GM12892 (cell line): ENCODE measurements at regions not wholly inside any gene's neighbourhood (a gene's known extent, or its start where the extent isn't known, plus 50 kb on each side); places are given as distances from the start of the nearest gene placed in this dataset.
"Not testable (repeated sequence)": the region's sequence is repeated elsewhere in the genome, so short reads cannot be mapped to it uniquely, and the experiment has no call there.

Source experiments
- DNase-seq: peaks from one replicate; pipeline ENCODE4 v3.0.0; 2011; ENCODE audit not compliant: insufficient read length
- FAIRE-seq: peaks from 2 replicates; lab custom pipeline; 2011; peaks lifted over from hg19 to GRCh38; lab: Jason Lieb, UNC
- POLR2A ChIP-seq: IDR thresholded peaks from 2 replicates; pipeline ENCODE4 v1.6.1; 2011; ENCODE audit warnings: low read depth, low read length, control low read depth
- POLR2AphosphoS5 ChIP-seq: IDR thresholded peaks from 2 replicates; pipeline ENCODE4 v1.6.1; 2011; ENCODE audit warnings: low read depth, low read length, control low read depth
- TAF1 ChIP-seq: IDR thresholded peaks from 2 replicates; pipeline ENCODE4 v1.6.1; 2011; ENCODE audit warnings: low read depth, mild to moderate bottlenecking, control low read depth, low read length, borderline replicate concordance

GRCh38 chr2:222034058-222034457, 264.7 kb downstream of the PAX3 start:
- DNase-seq (no peak), FAIRE-seq (no peak)
- TF ChIP-seq TAF1 = no peak
- no peak for TF ChIP-seq POLR2A
- no peak for TF ChIP-seq POLR2AphosphoS5

- FAIRE-seq = no peak
- DNase-seq = no peak
- no peak for TF ChIP-seq TAF1
- no peak for TF ChIP-seq POLR2A
- TF ChIP-seq POLR2AphosphoS5 = no peak
Measured at GRCh38 chr2:222033541-222033940, 265.3 kb downstream of the PAX3 start.

GRCh38 chr2:222025881-222026271, 272.9 kb downstream of the PAX3 start:
- no peak for DNase-seq
- FAIRE-seq = no peak
- TF ChIP-seq TAF1 (no peak), POLR2AphosphoS5 (no peak), POLR2A (no peak)

GRCh38 chr2:222024932-222025880, 273.6 kb downstream of the PAX3 start:
- no peak for DNase-seq
- no peak for TF ChIP-seq TAF1
- no peak for TF ChIP-seq POLR2A
- TF ChIP-seq POLR2AphosphoS5 = no peak
- no peak for FAIRE-seq

GRCh38 chr2:222017252-222017850, 281.4 kb downstream of the PAX3 start:
- DNase-seq (no peak), FAIRE-seq (no peak)
- no peak for TF ChIP-seq POLR2AphosphoS5
- TF ChIP-seq POLR2A = no peak
- TF ChIP-seq TAF1 = no peak

GRCh38 chr2:222013889-222014288, 284.9 kb downstream of the PAX3 start:
- no peak for TF ChIP-seq POLR2A
- TF ChIP-seq TAF1 = no peak
- no peak for TF ChIP-seq POLR2AphosphoS5
- FAIRE-seq = no peak
- no peak for DNase-seq

GRCh38 chr2:222000326-222000725, 298.5 kb downstream of the PAX3 start:
- TF ChIP-seq TAF1 = no peak
- TF ChIP-seq POLR2AphosphoS5 = no peak
- no peak for TF ChIP-seq POLR2A
- no peak for DNase-seq
- FAIRE-seq = no peak

- TF ChIP-seq POLR2A (no peak), POLR2AphosphoS5 (no peak), TAF1 (no peak)
- FAIRE-seq = no peak
- DNase-seq = no peak
Measured at GRCh38 chr2:221999717-222000116, 299.1 kb downstream of the PAX3 start.

GRCh38 chr2:221999166-221999565, 299.6 kb downstream of the PAX3 start:
- TF ChIP-seq POLR2A (no peak), TAF1 (no peak), POLR2AphosphoS5 (no peak)
- FAIRE-seq (no peak), DNase-seq (no peak)

GRCh38 chr2:221997683-221998082, 301.1 kb downstream of the PAX3 start:
- no peak for FAIRE-seq
- no peak for TF ChIP-seq TAF1
- TF ChIP-seq POLR2A = no peak
- no peak for TF ChIP-seq POLR2AphosphoS5
- no peak for DNase-seq

- no peak for TF ChIP-seq POLR2AphosphoS5
- TF ChIP-seq POLR2A = no peak
- no peak for TF ChIP-seq TAF1
- DNase-seq = no peak
- no peak for FAIRE-seq
Measured at GRCh38 chr2:221997100-221997499, 301.7 kb downstream of the PAX3 start.

- no peak for DNase-seq
- no peak for FAIRE-seq
- TF ChIP-seq POLR2AphosphoS5 (no peak), TAF1 (no peak), POLR2A (no peak)
Measured at GRCh38 chr2:221994926-221995325, 303.9 kb downstream of the PAX3 start.

- not testable (repeated sequence) for DNase-seq, FAIRE-seq
Measured at GRCh38 chr2:221984376-221984775, 314.4 kb downstream of the PAX3 start.
